Panc1 (cell line): ENCODE measurements at regions not wholly inside any gene's neighbourhood (a gene's known extent, or its start where the extent isn't known, plus 50 kb on each side); places are given as distances from the start of the nearest gene placed in this dataset.

Source experiments
- ATAC-seq: fragments of 200-7000 bp; cut with Tn5 transposase; 2 replicates; pipeline ENCODE4 v1.9.1; 2020; ENCODE audit warnings: mild to moderate bottlenecking, moderate library complexity
- BruUV-seq: library from RNA; stranded (reverse); fragments of 400-500 nt; replicated peaks from 2 replicates; lab custom pipeline; 2021; lab: Mats Ljungman, UMichigan
- CTCF ChIA-PET: fragments of 300-600 bp; sonication (Branson Sonifier 250); formaldehyde crosslinking; loops from one replicate; lab custom pipeline; 2022; ENCODE audit warnings: antibody characterized with exemption; lab: Charles Lee
- POLR2A ChIA-PET: fragments of 300-600 bp; sonication (Branson Sonifier 250); formaldehyde crosslinking; loops from one replicate; lab custom pipeline; 2022; ENCODE audit warnings: antibody characterized with exemption; lab: Charles Lee
- DNase-seq: peaks from one replicate; pipeline ENCODE4 v3.0.0-alpha.2; 2010; ENCODE audit warnings: low read depth, low spot score
- H3K27ac ChIP-seq: 2 replicates; pipeline ENCODE4 v1.5.1; 2011; ENCODE audit warnings: mild to moderate bottlenecking, low read length, inconsistent platforms
- H3K27me3 ChIP-seq: fragments of 200-500 bp; sonication (Bioruptor generic); 2 replicates; pipeline ENCODE4 v1.6.0; 2014; ENCODE audit warnings: low read length, inconsistent platforms; ENCODE audit not compliant: control insufficient read depth, insufficient read depth
- H3K36me3 ChIP-seq: fragments of 200-500 bp; sonication (Bioruptor generic); 2 replicates; pipeline ENCODE4 v1.5.1; 2014; ENCODE audit warnings: inconsistent platforms, mild to moderate bottlenecking, low read length, moderate library complexity; ENCODE audit not compliant: control insufficient read depth, insufficient read depth
- H3K4me1 ChIP-seq: 2 replicates; pipeline ENCODE4 v1.5.1; 2011; ENCODE audit warnings: inconsistent platforms, mild to moderate bottlenecking, low read length, moderate library complexity; ENCODE audit not compliant: control insufficient read depth, insufficient read depth
- H3K4me3 ChIP-seq, 2 experiments: 2 replicates each; pipeline ENCODE4 v1.5.1; 2011 to 2012; ENCODE audit warnings: low read depth in 2 of 2, low read length in 2 of 2, mild to moderate bottlenecking in 2 of 2, inconsistent platforms in 1 of 2, moderate library complexity in 1 of 2
- H3K9me3 ChIP-seq: fragments of 200-500 bp; sonication (Bioruptor generic); 2 replicates; pipeline ENCODE4 v1.5.1; 2014; ENCODE audit warnings: low read depth, mild to moderate bottlenecking, inconsistent platforms, low read length, moderate library complexity; ENCODE audit not compliant: control insufficient read depth, insufficient read depth
- CTCF ChIP-seq: fragments of 450-650 bp; IDR thresholded peaks from 2 replicates; pipeline ENCODE4 v1.5.1; 2017; ENCODE audit warnings: mild to moderate bottlenecking
- POLR2AphosphoS5 ChIP-seq: IDR thresholded peaks from 2 replicates; pipeline ENCODE4 v1.6.1; 2012; ENCODE audit warnings: mild to moderate bottlenecking, low read depth, low read length, moderate library complexity
- REST ChIP-seq, 2 experiments: IDR thresholded peaks; 2 replicates each; pipeline ENCODE4 v1.6.1; 2011 to 2012; ENCODE audit warnings: low read depth in 2 of 2, control low read depth in 1 of 2, low read length in 1 of 2, mild to moderate bottlenecking in 1 of 2, moderate library complexity in 1 of 2; ENCODE audit not compliant: insufficient read depth in 1 of 2
- SIN3A ChIP-seq: IDR thresholded peaks from 2 replicates; pipeline ENCODE4 v1.6.1; 2012; ENCODE audit warnings: low read depth, mild to moderate bottlenecking, low read length, moderate library complexity, borderline replicate concordance; ENCODE audit not compliant: insufficient read depth
- TCF7L2 ChIP-seq: IDR thresholded peaks from 2 replicates; pipeline ENCODE4 v1.6.1; 2011; ENCODE audit warnings: mild to moderate bottlenecking, low read depth, low read length, inconsistent platforms
- in situ Hi-C: cut with HindIII; loops from 2 replicates; pipeline ENCODE4 v1.10.0; 2016; ENCODE audit warnings: low sequenced_read_pairs, low pct_unique_long_range_greater_than_20kb
- intact Hi-C: fragments of 100-400 bp; cut with micrococcal nuclease; formaldehyde crosslinking; loops from one replicate; pipeline ENCODE4 v1.10.0; 2022; ENCODE audit not compliant: unreplicated experiment

- Histone ChIP-seq H3K27ac (no peak overlapping the region), H3K4me1 (no peaks in the 10 kb centered on the region), H3K4me3 (no peak overlapping the region), H3K9me3 (no peaks in the 10 kb centered on the region), H3K36me3 (no peaks in the 10 kb centered on the region), H3K27me3 (no peaks in the 10 kb centered on the region)
- intact Hi-C loops = no loop called here
- ChIA-PET POLR2A (no interaction called here), CTCF (no interaction called here)
- no TSS peak for BruUV-seq
- ATAC-seq (no peak), DNase-seq (no peak)
- in situ Hi-C loops = no loop called here
- TF ChIP-seq POLR2AphosphoS5 = no peak
- no peak for TF ChIP-seq SIN3A
- TF ChIP-seq REST (IDR thresholded peaks at IDR 0.05; ENCODE audit: insufficient read depth in 1 of 2, low read depth in 2 of 2, low read length in 1 of 2) = no peak
- no peak for TF ChIP-seq TCF7L2
- no peak for TF ChIP-seq CTCF
These were observed 51.9 kb upstream of the SMCO2 start for GRCh38 chr12:27394676-27395075.

- ChIA-PET CTCF (no interaction called here), POLR2A (no interaction called here)
- Histone ChIP-seq H3K27ac (no peak overlapping the region), H3K27me3 (no peaks in the 10 kb centered on the region), H3K4me3 (no peak overlapping the region), H3K9me3 (no peaks in the 10 kb centered on the region), H3K4me1 (no peaks in the 10 kb centered on the region), H3K36me3 (no peaks in the 10 kb centered on the region)
- ATAC-seq (no peak), DNase-seq (no peak)
- TF ChIP-seq POLR2AphosphoS5 = no peak
- TF ChIP-seq TCF7L2 = no peak
- no peak for TF ChIP-seq CTCF
- no peak for TF ChIP-seq SIN3A
- TF ChIP-seq REST (IDR thresholded peaks at IDR 0.05; ENCODE audit: insufficient read depth in 1 of 2, low read depth in 2 of 2, low read length in 1 of 2) = no peak
- no TSS peak for BruUV-seq
- in situ Hi-C loops = no loop called here
- intact Hi-C loops = no loop called here
These were observed 50.2 kb upstream of the SMCO2 start for GRCh38 chr12:27396216-27396815.
